ENCODE measurements at regions not wholly inside any gene's neighbourhood (a gene's known extent, or its start where the extent isn't known, plus 50 kb on each side); places are given as distances from the start of the nearest gene placed in this dataset.

GRCh38 chr1:67942274-67942673 lies 108.2 kb downstream of the DIRAS3 start:
- Histone ChIP-seq H3K27me3 (ENCODE audit: control insufficient read depth, insufficient read depth, low read length) (no peaks in the 10 kb centered on the region), H3K36me3 (ENCODE audit: control insufficient read depth, insufficient read depth, low read length) (no peaks in the 10 kb centered on the region), H3K4me3 (ENCODE audit: low read depth, low read length) (no peak overlapping the region)
- POLR2A ChIA-PET = no interaction called here
- no peak for DNase-seq (ENCODE audit: low read depth)
- CTCF ChIA-PET = interaction anchor here (0.6 to 1.2 kb wide), 5 partner anchors 15 to 1612 kb away, joined by 3 to 6 read pairs (median 4); no protein-coding TSS in a partner anchor
- TF ChIP-seq CTCF (IDR thresholded peaks at IDR 0.05; ENCODE audit: insufficient read depth, low read depth, low read length) = no peak

DNA sequence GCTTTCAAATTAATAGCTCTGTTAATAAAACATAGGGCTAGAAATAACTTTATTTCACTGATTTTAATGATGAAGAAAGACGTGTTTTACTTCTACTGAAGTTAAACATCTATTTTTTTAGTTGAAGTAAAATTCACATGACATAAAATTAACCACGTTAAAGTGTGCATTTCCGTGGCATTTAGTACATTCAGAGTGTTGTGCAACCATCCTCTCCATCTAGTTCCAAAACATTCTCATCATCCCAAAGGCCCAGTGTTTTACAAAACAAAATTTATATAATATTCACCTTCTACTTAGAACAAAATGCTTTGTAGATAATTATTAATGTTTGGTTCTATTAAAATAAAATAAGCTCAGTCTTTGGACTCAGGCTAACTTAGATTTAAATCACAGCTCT lies 108.5 kb upstream of the GNG12 start:
- ChIA-PET POLR2A (no interaction called here), CTCF (interaction anchor here (0.6 to 1.2 kb wide), 6 partner anchors 15 to 1613 kb away, joined by 3 to 6 read pairs (median 4); no protein-coding TSS in a partner anchor)
- Histone ChIP-seq H3K36me3 (ENCODE audit: control insufficient read depth, insufficient read depth, low read length) (no peaks in the 10 kb centered on the region), H3K27me3 (ENCODE audit: control insufficient read depth, insufficient read depth, low read length) (no peaks in the 10 kb centered on the region), H3K4me3 (ENCODE audit: low read depth, low read length) (no peak overlapping the region)
- TF ChIP-seq CTCF (IDR thresholded peaks at IDR 0.05; ENCODE audit: insufficient read depth, low read depth, low read length) = no peak
- no peak for DNase-seq (ENCODE audit: low read depth)

- CTCF ChIA-PET = interaction anchor here (1.1 to 1.4 kb wide), 3 partner anchors 9 to 87 kb away, joined by 3 to 4 read pairs (median 4); no protein-coding TSS in a partner anchor
- Histone ChIP-seq H3K36me3 (ENCODE audit: control insufficient read depth, insufficient read depth, low read length) (no peaks in the 10 kb centered on the region), H3K27me3 (ENCODE audit: control insufficient read depth, insufficient read depth, low read length) (no peaks in the 10 kb centered on the region), H3K4me3 (ENCODE audit: low read depth, low read length) (no peak overlapping the region)
- no peak for TF ChIP-seq CTCF (IDR thresholded peaks at IDR 0.05; ENCODE audit: insufficient read depth, low read depth, low read length)
- no peak for DNase-seq (ENCODE audit: low read depth)
- POLR2A ChIA-PET = no interaction called here
Measured at GRCh38 chr1:67941155-67941554, 107.9 kb upstream of the GNG12 start.

- ChIA-PET POLR2A (no interaction called here), CTCF (interaction anchor here (1.4 to 1.5 kb wide), 2 partner anchors 9 to 10 kb away, joined by 3 to 4 read pairs; no protein-coding TSS in a partner anchor)
- DNase-seq (ENCODE audit: low read depth) = no peak
- no peaks in the 10 kb centered on the region for H3K27me3 ChIP-seq (ENCODE audit: control insufficient read depth, insufficient read depth, low read length)
- H3K4me3 ChIP-seq (ENCODE audit: low read depth, low read length) = no peak overlapping the region
- no peak for TF ChIP-seq CTCF (IDR thresholded peaks at IDR 0.05; ENCODE audit: insufficient read depth, low read depth, low read length)
- H3K36me3 ChIP-seq (ENCODE audit: control insufficient read depth, insufficient read depth, low read length) = no peaks in the 10 kb centered on the region
Measured at GRCh38 chr1:67939942-67940341, 106.7 kb upstream of the GNG12 start.

- no peak for DNase-seq (ENCODE audit: low read depth)
- no peak overlapping the region for H3K4me3 ChIP-seq (ENCODE audit: low read depth, low read length)
- ChIA-PET POLR2A (no interaction called here), CTCF (interaction anchor here (1.5 kb wide), 1 partner anchor 10 kb away, joined by 3 read pairs; no protein-coding TSS in a partner anchor)
- H3K27me3 ChIP-seq (ENCODE audit: control insufficient read depth, insufficient read depth, low read length) = no peaks in the 10 kb centered on the region
- H3K36me3 ChIP-seq (ENCODE audit: control insufficient read depth, insufficient read depth, low read length) = no peaks in the 10 kb centered on the region
- no peak for TF ChIP-seq CTCF (IDR thresholded peaks at IDR 0.05; ENCODE audit: insufficient read depth, low read depth, low read length)
Measured at GRCh38 chr1:67939186-67939743, 106.0 kb upstream of the GNG12 start.

All from BJ (cell line).